ENCODE measurements at regions not wholly inside any gene's neighbourhood (a gene's known extent, or its start where the extent isn't known, plus 50 kb on each side); places are given as distances from the start of the nearest gene placed in this dataset.

DNA sequence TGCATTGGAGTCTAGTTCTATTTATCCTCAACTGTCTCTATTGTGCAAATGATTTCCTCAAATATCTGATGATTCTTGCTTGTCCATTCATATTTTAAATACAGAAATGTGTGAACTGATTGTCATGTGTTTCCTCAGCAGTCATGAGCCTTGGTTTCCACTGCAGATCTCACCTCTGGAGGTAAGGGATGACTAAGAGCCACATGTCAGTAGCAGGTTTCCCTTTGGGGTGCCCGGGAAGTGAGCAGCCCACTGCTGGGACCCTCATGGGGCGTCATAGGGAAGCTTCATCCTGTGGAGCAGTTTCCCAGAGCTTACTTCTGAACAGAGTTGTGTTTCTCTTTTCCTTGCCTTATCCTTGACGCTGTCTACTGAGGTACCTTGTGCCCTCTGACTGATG lies 149.2 kb upstream of the TOPAZ1 start:
- no peak for DNase-seq (ENCODE audit: low spot score)

DNA sequence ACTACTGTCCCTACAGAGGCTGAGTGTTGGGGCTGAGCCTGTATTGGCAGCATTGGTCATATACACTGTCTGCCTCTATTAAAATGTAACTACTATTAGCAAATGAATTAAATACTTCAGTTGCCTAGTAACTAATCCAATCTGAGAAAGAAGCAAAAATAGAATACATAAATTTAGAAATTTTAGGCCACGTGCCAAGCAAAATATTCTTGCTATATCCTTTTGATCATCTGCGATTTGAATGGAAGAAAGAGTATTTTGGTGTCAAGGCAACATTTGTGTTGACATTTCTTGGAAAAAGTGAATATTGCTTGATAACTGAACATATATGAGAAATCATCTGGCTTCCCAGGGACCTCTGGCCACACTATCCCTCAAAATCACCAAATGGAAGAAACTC lies 148.2 kb upstream of the TOPAZ1 start:
- no peak for DNase-seq (ENCODE audit: low spot score)

DNA sequence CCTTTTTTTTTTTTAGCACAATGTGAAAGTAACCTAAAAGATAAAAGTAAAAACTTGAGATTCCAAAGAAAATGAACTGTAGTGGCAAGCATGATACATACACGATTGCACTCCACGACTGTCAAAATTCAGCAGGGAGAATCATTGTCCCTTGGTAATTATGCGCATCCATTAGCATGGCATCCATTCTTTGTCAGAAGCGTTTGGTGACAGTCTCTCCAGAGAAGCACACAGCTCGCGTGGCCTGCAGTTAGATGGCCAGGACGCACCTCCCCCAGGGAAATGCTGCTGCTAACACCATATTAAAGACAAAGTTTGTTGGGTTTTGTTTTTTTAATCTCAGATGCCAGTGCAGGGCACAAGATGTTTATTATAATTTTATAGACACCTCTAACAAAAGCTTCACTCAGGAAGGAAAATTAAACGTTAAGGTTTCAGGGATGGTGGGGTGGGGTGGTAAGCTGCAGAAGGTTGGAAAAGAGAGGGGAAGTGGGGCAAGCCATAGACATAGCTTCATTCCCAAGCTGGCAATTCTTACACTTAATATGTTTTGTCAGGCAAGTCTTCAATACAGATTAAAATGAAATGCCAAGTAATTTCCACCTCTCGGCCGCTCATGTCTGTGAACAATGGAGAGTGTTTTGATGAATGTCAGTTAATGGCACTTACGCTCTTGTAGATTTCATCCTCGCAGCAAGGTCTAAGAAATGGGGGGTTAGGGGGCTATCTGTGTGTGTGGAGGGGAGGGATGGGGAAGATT lies 142.8 kb upstream of the TOPAZ1 start:
- DNase-seq (ENCODE audit: low spot score) = no peak

DNA sequence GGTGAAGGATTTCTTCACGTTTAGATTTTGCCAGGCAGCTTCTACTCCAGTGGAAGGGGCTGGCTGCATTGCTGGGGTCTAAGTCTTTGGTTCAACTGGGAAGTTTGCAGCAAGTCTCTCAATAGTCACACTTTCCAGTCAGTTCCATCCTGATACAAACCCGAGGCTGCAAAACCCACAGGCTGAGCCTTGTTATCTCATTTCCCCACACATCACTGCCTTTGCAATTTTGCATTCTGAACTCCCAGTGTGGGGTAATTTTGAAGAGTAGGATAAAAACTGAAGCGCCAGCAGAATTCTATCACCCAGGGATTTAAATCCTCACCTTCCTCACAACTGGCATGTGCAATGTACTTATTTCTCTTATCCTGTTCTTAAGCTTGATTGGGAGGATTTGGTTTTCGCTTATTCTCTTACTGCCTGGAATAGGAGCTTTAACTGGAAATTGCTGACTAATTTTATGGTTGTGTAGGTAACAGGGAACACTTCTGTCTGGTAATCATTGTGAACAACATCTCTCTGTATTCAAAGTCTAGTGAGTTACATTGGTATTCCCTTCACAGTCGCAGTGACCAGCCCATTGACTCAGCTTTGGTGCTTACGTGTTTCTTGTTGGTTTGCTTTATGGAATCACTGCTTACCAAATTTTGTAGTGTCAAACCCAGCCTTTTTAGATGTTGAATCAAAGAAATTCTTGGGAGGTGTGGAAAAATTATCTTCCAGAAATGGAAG lies 142.0 kb upstream of the TOPAZ1 start:
- DNase-seq (ENCODE audit: low spot score) = no peak

DNA sequence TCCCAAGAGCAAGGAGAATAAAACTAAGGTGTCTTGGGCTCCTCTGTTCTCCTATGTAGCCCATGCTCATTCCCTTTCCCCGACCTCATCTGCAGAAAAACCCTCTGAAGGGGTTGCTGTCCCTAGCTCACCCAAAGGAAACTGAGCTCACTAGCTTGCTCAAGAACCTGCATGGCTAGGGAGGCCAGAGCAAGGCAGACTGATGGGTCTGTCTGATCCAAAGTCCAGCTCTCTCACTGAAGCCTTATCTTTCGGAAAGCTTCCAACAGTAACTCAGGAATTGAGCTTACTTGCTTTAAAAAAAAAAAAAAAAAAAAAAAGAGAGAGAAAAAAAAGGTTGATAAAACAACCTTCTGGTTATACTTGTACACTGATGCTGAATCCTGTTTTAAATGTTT lies 141.4 kb upstream of the TOPAZ1 start:
- DNase-seq (ENCODE audit: low spot score) = no peak

DNA sequence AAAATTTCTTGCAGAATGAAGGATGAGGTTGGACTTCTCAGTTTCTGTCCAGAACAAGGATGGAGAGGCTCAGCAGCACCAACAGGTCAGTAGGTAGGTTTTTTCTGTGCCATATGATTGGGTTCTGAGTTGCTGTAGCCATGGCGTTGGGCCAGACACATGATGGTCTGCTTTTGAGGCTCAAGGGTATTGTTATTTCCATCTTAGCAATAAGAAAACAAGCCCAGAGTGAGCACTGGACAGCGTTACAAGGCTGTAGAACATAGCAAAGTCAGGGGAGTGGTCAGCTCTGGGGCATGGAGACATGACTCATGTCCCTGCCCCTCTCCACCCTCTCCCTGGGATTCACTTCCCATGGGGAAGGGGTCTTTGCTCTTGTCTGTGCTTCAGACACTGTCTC lies 137.6 kb upstream of the TOPAZ1 start:
- no peak for DNase-seq (ENCODE audit: low spot score)

DNA sequence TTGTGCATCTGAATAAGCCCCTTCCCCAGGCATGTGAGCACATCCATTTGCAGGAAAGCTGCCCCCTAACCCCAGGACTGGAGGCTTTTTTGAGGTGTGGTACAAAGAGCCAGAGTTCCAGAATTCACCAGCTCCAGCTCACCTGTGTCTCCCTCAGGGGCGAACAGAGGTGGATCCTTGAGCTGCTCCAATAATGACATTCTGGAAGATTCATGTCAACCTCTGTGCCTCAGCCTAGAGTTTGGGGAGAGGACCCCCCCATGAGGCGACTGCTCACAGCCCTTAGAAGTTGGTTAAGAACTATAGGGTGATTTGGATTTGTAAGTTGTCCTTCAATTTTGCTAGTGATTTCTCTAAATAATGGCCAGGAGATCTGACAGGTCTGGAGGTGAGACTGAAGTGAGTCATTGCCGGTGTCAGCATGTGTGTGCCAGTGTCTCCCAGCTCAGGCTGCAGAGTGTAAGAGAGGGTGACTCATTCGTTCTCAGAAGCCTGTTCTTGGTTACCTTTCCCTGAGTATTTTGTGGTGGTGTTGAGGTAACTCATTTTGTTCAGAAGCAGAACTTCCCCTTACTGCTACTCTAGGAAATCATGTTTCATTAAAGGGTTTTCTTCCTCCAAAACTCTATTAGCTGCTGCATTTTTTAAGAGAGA lies 136.9 kb upstream of the TOPAZ1 start:
- peak; percentile 58 for DNase-seq (ENCODE audit: low spot score)

DNA sequence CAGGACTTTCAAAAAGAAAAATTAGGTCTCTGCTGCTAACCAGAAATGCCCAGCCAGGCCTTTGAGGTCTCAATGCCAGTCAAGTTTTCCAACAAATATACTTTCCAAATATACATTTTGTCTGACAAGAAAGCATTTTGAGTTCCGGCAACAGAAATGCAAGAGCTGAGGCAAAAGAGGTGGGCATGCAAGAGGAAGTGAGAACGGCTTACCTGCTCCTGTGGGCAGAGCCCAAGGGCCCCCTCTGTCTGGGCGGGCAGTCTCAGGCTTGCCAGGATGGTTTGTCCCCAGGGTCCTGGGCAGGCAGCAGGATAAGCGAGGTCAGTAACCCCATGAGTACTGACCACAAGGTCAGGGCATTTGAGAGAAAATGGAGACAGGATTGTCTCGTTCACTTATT lies 136.1 kb upstream of the TOPAZ1 start:
- no peak for DNase-seq (ENCODE audit: low spot score)

DNA sequence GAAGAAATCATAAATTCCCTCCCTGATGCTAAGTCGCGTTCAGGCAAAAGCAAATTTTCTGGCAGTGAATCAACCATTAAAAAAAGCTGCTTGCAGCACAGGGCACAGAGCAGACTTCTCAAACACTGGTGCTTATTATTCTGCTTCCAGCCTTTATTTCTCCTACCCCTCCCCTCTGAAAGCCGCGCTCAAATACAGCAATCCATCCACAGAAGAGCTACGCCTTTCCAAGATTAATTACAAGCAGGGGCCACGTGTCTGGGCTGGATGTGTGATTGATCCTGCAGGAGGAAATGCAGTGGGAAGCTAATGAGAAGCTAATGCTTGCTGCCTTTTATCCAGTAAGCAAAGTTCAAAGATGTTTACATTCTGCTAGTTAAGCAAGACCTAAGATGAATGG lies 134.9 kb upstream of the TOPAZ1 start:
- DNase-seq (ENCODE audit: low spot score) = no peak

DNA sequence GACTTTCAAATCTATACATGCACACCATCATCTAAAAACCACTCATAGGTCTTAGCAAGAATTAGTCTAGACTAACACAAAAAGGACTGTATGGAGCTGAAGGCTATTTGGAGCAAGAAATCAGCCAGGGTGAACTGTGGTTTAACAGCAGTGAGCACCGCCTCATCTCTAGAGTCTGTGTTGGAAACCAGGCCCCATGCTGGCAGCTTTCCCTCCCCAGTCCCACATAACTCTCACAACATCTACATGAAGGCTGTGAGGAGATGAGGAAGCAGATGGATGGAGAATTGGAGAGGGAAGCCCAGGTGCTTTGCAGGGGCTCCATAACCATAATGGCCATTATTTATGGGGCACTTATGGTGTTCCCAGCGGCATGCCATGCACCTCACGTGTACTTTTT lies 133.2 kb upstream of the TOPAZ1 start:
- DNase-seq (ENCODE audit: low spot score) = no peak

DNA sequence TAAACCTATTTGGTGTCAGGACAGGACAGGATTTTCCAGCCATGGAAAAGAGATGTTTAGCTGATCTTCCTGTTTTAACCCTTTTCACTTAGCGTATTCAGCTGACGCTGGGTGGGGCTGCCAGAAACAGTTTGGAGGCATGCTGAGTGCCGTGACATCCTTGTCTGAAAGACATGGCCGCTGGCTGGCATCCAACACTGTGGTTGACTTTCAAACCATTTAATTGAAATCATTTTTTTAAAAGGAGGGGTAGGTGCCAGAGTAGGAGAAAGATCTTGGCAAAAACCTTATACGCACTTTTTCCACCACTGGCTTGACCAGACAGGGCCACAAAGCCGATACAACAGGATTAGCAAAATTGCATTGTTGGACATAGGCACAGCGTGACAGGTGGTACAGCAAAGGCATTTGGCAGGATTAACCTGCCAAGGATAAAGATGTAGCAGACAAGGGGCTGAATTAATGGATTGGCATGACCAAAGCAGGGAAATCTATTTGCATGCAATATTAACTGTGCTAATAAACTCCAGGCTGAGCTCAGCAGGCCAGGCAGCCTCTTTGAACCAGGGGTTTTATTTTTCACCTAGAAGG lies 131.8 kb upstream of the TOPAZ1 start:
- no peak for DNase-seq (ENCODE audit: low spot score)

DNA sequence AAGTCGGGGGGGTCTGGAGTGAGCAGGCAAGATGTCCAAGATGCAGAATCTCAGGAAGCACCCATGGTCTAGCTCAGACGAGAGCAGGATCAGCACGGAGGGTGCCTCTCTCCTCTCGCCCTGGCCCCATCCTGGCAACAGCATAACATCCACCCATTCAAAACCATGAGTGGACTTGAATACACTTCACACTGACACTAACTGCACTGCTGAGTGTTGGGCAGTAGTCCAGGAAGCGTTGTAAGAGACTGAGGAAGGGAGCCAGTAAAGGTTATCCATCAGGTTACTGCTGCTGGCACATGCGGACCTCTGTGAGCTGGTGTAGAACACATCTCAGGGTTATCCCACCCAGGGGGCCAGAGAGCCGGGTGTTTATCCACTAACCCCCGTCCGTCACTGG lies 131.0 kb upstream of the TOPAZ1 start:
- no peak for DNase-seq (ENCODE audit: low spot score)

DNA sequence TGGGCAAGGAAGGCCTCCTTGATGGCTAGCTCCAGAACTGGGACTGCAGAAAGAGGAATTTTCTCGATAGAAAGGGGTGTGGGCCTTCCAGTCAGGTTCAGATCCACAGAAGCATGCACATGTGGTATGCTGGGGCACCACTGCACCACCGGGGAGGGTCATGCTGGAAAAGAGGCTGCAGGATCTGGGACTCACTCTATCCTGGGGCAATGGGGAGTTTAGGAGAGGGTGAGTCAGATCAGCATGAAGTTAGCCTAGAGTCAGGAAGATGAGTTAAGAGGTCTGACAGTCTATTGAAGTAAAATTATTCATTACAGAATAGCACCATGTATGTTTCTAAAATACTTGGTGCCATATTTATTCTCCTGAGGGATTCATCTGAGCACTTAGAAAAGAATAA lies 130.2 kb upstream of the TOPAZ1 start:
- DNase-seq (ENCODE audit: low spot score) = no peak

DNA sequence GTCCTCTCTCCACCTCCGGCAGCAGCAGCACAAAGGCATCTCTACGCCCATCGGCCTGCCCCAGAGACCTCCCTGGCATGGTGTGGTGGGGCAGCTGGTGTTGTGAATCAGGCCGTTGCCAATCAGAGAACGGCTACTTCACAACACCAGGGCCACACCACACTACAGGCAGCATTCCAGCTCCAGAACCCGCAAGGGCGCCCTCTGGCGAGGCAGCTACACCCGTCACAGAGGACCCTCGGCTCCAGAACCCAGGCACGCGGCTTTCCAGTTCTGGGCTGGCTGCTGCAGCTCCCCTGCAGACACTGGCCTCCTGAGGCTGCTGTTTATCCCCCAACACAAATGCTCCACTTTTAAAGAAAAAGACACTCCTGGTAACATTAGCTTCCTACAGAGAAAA lies 127.5 kb upstream of the TOPAZ1 start:
- DNase-seq (ENCODE audit: low spot score) = peak; percentile 47

DNA sequence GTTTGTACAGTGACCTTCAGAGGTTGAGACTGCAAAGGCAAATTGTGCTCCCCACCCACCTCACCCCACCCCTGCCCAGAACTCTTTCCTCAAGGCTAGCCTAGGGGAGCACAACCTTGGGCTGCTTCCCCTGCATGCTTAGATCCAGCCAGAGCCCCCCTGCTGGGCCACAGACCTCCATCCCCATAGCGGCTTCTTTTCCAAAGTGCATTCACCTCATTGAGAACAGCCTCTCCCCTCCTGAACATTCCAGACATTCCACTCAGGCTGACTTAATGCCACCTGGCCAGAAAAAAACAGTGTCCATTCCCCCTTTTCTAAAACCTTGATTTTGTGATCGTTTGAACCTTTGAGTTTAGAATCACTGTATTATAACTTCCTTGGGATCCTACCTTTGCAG lies 124.4 kb upstream of the TOPAZ1 start:
- no peak for DNase-seq (ENCODE audit: low spot score)

DNA sequence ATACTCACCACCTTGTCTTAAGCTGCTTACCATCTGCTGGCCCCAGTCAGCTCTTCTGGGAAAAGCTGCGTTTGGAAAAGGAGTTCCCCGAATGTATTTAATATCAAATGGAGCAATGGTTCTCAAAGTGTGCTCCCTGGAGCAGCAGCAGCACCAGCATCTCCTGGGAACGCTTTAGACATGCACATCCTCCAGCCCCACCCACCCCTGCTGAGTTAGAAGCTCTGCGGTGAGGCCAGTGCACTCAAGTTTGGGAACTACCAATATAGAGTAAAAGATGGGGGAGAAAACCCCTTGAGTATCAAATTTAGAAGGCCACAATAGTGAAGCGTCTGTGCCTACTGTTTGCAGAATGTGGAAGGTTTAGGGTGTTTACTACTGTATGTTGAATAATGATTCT lies 124.0 kb upstream of the TOPAZ1 start:
- no peak for DNase-seq (ENCODE audit: low spot score)

DNA sequence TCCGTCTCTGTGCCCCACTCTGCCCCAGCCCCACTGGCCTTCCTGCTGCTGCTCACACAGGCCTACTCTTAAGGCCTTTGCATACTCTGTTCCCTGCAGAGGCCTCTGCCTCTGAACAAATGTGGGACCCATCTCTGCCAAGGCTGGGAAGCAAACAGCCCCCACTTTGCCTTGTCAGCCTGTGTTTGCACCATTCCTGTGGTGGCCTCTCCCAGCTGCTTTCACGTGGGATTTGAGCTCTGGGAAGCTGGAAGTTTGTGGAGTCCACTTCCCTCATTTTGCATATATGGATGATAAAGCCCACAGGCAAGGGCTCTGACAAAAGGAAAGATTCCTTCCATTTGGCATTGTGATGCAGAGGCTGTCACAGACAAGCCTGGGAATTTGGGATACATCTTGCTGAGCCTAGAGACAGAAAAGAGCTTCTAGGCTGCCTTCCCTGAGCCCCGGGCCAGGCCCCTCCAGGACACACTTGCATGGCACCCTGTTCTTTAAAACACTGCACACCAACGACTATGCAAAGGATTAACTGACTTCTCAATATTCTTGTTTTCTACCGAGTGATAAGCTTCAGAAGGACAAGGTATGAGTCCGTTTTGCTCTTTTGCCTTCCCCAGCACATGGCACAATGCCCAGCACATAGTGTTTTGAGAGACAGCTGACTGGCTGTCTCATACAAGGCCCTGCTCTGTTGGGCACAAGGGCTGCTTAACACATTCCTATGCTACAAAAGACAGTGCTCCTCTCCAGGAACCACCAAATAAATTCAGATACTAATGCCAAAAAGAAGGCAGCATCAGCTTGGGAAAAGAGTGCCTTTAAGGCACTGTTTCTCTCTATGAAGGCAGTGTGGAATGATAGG lies 120.7 kb upstream of the TOPAZ1 start:
- no peak for DNase-seq (ENCODE audit: low spot score)

DNA sequence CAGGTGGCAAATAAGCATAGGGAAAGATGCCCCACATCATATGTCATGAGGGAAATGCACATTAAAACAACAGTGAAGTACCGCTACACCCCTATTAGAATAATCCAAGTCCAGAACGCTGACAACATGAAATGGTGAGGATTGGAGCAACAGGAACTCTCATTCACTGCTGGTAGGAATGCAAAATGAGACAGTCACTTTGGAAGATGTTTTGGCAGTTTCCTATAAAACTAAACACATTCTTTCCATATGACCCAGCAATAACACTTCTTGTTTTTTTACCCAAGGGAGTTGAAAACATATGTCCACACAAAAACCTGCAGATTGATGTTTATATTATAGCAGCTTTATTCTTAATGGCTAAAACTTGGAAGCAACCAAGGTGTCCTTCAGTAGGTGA lies 116.4 kb upstream of the TOPAZ1 start:
- DNase-seq (ENCODE audit: low spot score) = no peak

DNA sequence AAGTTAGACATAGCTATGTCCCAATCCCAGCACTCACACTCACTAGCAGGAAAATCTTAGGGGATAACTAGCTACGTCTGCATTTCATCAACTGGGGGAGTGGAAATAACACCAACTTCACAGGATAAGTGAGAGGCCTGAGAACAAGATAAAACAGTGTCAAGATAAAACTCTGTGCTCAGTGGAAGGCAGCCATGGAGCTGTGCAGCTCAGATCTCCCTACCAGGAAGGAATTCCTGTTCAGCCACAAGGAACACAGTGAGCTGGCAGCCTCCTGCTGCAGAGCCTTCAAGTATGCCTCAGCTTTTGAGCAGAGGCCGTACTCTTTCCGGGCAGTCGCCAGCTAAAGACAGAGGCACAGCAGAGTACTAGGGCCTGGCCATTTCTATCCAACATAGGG lies 115.8 kb upstream of the TOPAZ1 start:
- DNase-seq (ENCODE audit: low spot score) = no peak

DNA sequence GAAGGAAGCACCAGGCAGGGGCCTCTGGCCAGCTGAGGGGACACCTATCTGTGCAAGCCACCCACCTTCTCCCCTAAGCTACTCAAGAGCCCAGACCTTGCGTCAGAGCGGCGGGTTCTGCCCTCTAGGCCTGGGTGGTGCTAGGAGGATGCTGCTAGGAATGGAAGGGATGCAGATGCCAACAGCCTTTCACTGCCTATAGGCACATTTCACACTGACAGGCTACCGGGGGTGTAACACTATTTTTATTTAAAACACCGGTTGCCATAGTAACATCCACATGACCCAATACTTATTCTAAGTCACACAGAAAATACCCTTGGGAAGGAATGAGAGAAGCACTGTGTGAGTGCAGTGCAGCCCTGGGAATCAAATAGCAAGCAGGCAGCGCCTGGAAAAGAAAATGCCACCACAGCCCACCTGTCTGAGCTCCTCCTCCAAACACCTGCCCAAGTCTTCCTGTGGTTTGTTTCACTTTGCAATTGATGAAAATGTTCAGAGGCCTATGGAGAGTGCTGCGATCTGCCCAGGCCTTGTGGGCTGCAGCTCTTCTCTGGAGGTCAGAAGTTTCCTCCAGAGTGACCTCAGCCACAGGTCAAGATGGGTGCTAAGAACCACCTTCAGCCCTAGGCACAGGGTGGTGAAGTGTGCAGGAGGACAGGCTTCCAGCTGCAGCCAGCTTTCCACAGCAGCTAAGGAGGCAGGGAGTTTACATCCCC lies 113.5 kb upstream of the TOPAZ1 start:
- DNase-seq (ENCODE audit: low spot score) = no peak

DNA sequence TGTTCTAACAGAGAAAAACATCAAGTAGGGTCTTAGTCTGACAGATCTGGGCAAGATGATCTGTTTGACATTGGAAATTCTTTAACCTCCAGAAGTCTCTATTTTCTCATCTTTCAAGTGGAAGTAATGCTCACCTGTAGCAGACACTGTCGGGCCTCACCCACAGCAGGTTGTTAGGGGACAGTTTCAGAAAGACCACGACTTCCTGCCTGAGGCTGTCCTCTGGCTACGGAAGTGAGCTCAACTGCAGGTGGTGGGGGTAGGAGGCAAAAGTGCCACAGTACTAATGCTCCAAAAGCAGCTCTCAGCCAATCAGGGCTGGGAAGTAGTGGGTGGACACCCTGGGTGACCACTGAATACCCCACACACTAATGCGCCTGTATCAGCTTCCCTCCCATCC lies 111.4 kb upstream of the TOPAZ1 start:
- no peak for DNase-seq (ENCODE audit: low spot score)

Measured in GM03348 (cell line).